ENCODE measurements at regions not wholly inside any gene's neighbourhood (a gene's known extent, or its start where the extent isn't known, plus 50 kb on each side); places are given as distances from the start of the nearest gene placed in this dataset.

DNA sequence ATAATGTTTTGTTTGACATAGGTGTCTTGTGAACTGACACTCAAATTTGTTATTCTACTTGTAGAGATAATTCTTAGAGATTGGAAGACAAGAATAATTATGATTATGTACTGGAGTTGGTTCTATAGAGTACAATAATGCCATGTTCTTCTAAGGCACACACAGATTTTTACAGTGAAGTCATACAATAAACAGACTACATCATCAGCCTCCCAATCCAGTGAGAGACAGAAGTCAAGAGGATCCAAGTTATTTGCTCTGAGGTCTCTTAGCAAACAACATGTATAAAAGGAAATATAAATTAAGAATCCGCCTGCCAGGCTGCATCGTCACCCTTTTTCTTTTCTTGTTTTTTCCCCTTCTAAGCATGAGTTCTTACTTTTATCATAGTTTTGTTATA is 613.5 kb upstream of the SETBP1 start:
- Histone ChIP-seq H3K79me2 (ENCODE audit: control insufficient read depth, insufficient read depth, low read length, poor library complexity) (no peaks in the 10 kb centered on the region), H2AFZ (ENCODE audit: insufficient read depth, low read length, poor library complexity) (no peak overlapping the region), H3K27ac (ENCODE audit: low read depth, low read length) (no peak overlapping the region), H3K4me2 (ENCODE audit: low read length) (no peak overlapping the region), H3K18ac (ENCODE audit: low read length) (no peak overlapping the region), H2AK5ac (ENCODE audit: low read length) (no peak overlapping the region), H2BK120ac (ENCODE audit: insufficient read depth, low read length, poor library complexity) (no peak overlapping the region), H3K4me1 (ENCODE audit: control insufficient read depth in 1 of 2, insufficient read depth in 2 of 2, low read length in 2 of 2) (no peaks in the 10 kb centered on the region), H3K23ac (ENCODE audit: low read length) (no peak overlapping the region), H3K9ac (ENCODE audit: low read length) (no peak overlapping the region), H2BK5ac (ENCODE audit: low read depth, low read length, poor library complexity) (no peak overlapping the region), H3K27me3 (ENCODE audit: insufficient read depth, low read length) (no peaks in the 10 kb centered on the region), H4K12ac (ENCODE audit: low read depth, low read length) (no peak overlapping the region), H3K14ac (ENCODE audit: low read length) (no peak overlapping the region), H3K9me3 (ENCODE audit: insufficient read depth, low read depth, low read length) (no peaks in the 10 kb centered on the region), H3K4ac (ENCODE audit: low read depth, low read length) (no peak overlapping the region), H3K79me1 (ENCODE audit: low read length) (no peaks in the 10 kb centered on the region), H2BK12ac (ENCODE audit: low read length) (no peak overlapping the region), H4K8ac (ENCODE audit: low read depth, low read length) (no peak overlapping the region), H3K36me3 (ENCODE audit: control insufficient read depth in 1 of 2, insufficient read depth in 2 of 2, low read length in 2 of 2) (no peaks in the 10 kb centered on the region), H3K4me3 (ENCODE audit: low read depth, low read length) (no peak overlapping the region), H4K91ac (ENCODE audit: low read depth, low read length) (no peak overlapping the region)
- no CpG with 5 or more reads among the region's 2 CpGs for WGBS (ENCODE audit: extremely low coverage, insufficient coverage, insufficient read length)
- DNase-seq: no peak

DNA sequence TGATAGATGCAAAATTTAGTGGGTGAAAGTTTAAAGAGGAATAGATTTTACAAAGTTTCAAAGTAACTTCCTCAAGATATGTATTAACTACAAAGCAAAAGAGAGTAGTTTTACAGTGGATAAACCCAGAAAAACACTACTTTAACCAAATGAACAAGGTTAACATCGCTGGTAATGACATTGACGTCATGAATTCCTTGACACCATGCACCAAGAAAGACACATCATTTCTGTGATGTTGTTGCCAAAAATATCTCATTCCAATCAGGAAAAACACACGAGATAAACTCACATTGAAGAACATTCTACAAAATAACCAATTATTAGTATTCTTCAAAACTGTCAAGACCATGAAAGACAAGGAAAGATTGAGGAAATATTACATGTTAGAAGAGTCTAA is 605.6 kb upstream of the SETBP1 start:
- no peaks in the 10 kb centered on the region for H3K4me1 ChIP-seq (ENCODE audit: control insufficient read depth in 1 of 2, insufficient read depth in 2 of 2, low read length in 2 of 2)
- H4K12ac ChIP-seq (ENCODE audit: low read depth, low read length): no peak overlapping the region
- no peak overlapping the region for H3K4me3 ChIP-seq (ENCODE audit: low read depth, low read length)
- H2AK5ac ChIP-seq (ENCODE audit: low read length): no peak overlapping the region
- no peak overlapping the region for H2BK12ac ChIP-seq (ENCODE audit: low read length)
- no peaks in the 10 kb centered on the region for H3K79me2 ChIP-seq (ENCODE audit: control insufficient read depth, insufficient read depth, low read length, poor library complexity)
- no peak overlapping the region for H4K8ac ChIP-seq (ENCODE audit: low read depth, low read length)
- H3K79me1 ChIP-seq (ENCODE audit: low read length): no peaks in the 10 kb centered on the region
- no peak overlapping the region for H3K18ac ChIP-seq (ENCODE audit: low read length)
- no peak for DNase-seq
- H2BK5ac ChIP-seq (ENCODE audit: low read depth, low read length, poor library complexity): no peak overlapping the region
- H3K9me3 ChIP-seq (ENCODE audit: insufficient read depth, low read depth, low read length): no peaks in the 10 kb centered on the region
- H2AFZ ChIP-seq (ENCODE audit: insufficient read depth, low read length, poor library complexity): no peak overlapping the region
- no peak overlapping the region for H3K27ac ChIP-seq (ENCODE audit: low read depth, low read length)
- H3K27me3 ChIP-seq (ENCODE audit: insufficient read depth, low read length): no peaks in the 10 kb centered on the region
- H3K14ac ChIP-seq (ENCODE audit: low read length): no peak overlapping the region
- no peak overlapping the region for H3K9ac ChIP-seq (ENCODE audit: low read length)
- no peak overlapping the region for H3K23ac ChIP-seq (ENCODE audit: low read length)
- H2BK120ac ChIP-seq (ENCODE audit: insufficient read depth, low read length, poor library complexity): no peak overlapping the region
- no peak overlapping the region for H3K4me2 ChIP-seq (ENCODE audit: low read length)
- WGBS (ENCODE audit: extremely low coverage, insufficient coverage, insufficient read length): no CpG with 5 or more reads among the region's 3 CpGs
- no peak overlapping the region for H4K91ac ChIP-seq (ENCODE audit: low read depth, low read length)
- no peak overlapping the region for H3K4ac ChIP-seq (ENCODE audit: low read depth, low read length)
- no peaks in the 10 kb centered on the region for H3K36me3 ChIP-seq (ENCODE audit: control insufficient read depth in 1 of 2, insufficient read depth in 2 of 2, low read length in 2 of 2)

DNA sequence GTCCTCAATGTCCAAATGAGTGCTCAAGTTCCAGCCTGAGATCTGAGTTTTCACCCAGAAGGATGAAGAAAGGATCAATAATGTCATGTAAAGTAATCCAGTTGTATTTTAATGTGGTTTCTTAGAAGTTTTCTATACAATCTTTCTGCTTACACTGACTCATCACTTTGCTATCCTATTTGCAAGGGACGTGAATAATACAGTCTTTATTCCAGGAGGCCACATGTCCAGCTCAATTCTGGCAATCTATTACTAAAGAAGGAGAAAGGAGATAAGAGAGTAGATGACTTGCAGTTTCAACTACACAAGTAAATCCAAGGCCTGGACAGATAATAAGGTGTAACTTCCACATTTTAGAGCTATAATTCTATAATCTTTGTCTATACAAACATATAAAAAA is 601.1 kb upstream of the SETBP1 start:
- DNase-seq: no peak
- Histone ChIP-seq H3K4me1 (ENCODE audit: control insufficient read depth in 1 of 2, insufficient read depth in 2 of 2, low read length in 2 of 2) (no peaks in the 10 kb centered on the region), H2BK5ac (ENCODE audit: low read depth, low read length, poor library complexity) (no peak overlapping the region), H3K4ac (ENCODE audit: low read depth, low read length) (no peak overlapping the region), H3K27ac (ENCODE audit: low read depth, low read length) (no peak overlapping the region), H3K36me3 (ENCODE audit: control insufficient read depth in 1 of 2, insufficient read depth in 2 of 2, low read length in 2 of 2) (no peaks in the 10 kb centered on the region), H3K79me2 (ENCODE audit: control insufficient read depth, insufficient read depth, low read length, poor library complexity) (no peaks in the 10 kb centered on the region), H3K4me2 (ENCODE audit: low read length) (no peak overlapping the region), H3K4me3 (ENCODE audit: low read depth, low read length) (no peak overlapping the region), H2AK5ac (ENCODE audit: low read length) (no peak overlapping the region), H2BK120ac (ENCODE audit: insufficient read depth, low read length, poor library complexity) (no peak overlapping the region), H3K9ac (ENCODE audit: low read length) (no peak overlapping the region), H3K14ac (ENCODE audit: low read length) (no peak overlapping the region), H4K12ac (ENCODE audit: low read depth, low read length) (no peak overlapping the region), H4K8ac (ENCODE audit: low read depth, low read length) (no peak overlapping the region), H2BK12ac (ENCODE audit: low read length) (no peak overlapping the region), H3K79me1 (ENCODE audit: low read length) (no peaks in the 10 kb centered on the region), H4K91ac (ENCODE audit: low read depth, low read length) (no peak overlapping the region), H3K9me3 (ENCODE audit: insufficient read depth, low read depth, low read length) (no peaks in the 10 kb centered on the region), H3K27me3 (ENCODE audit: insufficient read depth, low read length) (no peaks in the 10 kb centered on the region), H2AFZ (ENCODE audit: insufficient read depth, low read length, poor library complexity) (no peak overlapping the region), H3K18ac (ENCODE audit: low read length) (no peak overlapping the region), H3K23ac (ENCODE audit: low read length) (no peak overlapping the region)
- no CpG with 5 or more reads among the region's 1 CpG for WGBS (ENCODE audit: extremely low coverage, insufficient coverage, insufficient read length)

DNA sequence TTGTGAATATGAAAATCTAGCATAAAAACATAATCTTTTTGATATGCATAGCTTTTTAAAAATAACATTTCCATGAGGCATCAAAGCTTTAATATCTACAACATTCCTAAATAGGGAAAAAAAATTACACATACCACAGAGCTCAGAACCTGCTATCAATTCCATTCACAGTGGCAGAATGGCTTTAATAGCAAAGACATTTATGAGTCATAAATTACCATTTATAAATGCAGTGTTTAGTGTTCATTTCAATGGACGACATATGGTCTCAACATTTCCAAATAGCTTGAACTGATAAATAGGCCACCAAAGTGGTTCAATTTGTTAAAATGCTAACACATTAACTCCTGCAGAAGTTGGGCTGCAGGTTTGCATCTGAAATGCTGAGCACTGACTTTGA is 600.6 kb upstream of the SETBP1 start:
- no peak overlapping the region for H2AFZ ChIP-seq (ENCODE audit: insufficient read depth, low read length, poor library complexity)
- H2BK120ac ChIP-seq (ENCODE audit: insufficient read depth, low read length, poor library complexity): no peak overlapping the region
- H4K12ac ChIP-seq (ENCODE audit: low read depth, low read length): no peak overlapping the region
- H3K79me1 ChIP-seq (ENCODE audit: low read length): no peaks in the 10 kb centered on the region
- no CpG with 5 or more reads among the region's 1 CpG for WGBS (ENCODE audit: extremely low coverage, insufficient coverage, insufficient read length)
- no peak overlapping the region for H3K4me2 ChIP-seq (ENCODE audit: low read length)
- H3K4ac ChIP-seq (ENCODE audit: low read depth, low read length): no peak overlapping the region
- no peak overlapping the region for H4K8ac ChIP-seq (ENCODE audit: low read depth, low read length)
- no peak overlapping the region for H2BK12ac ChIP-seq (ENCODE audit: low read length)
- H2BK5ac ChIP-seq (ENCODE audit: low read depth, low read length, poor library complexity): no peak overlapping the region
- no peaks in the 10 kb centered on the region for H3K4me1 ChIP-seq (ENCODE audit: control insufficient read depth in 1 of 2, insufficient read depth in 2 of 2, low read length in 2 of 2)
- no peak overlapping the region for H4K91ac ChIP-seq (ENCODE audit: low read depth, low read length)
- H3K9ac ChIP-seq (ENCODE audit: low read length): no peak overlapping the region
- H3K27me3 ChIP-seq (ENCODE audit: insufficient read depth, low read length): no peaks in the 10 kb centered on the region
- H2AK5ac ChIP-seq (ENCODE audit: low read length): no peak overlapping the region
- no peaks in the 10 kb centered on the region for H3K79me2 ChIP-seq (ENCODE audit: control insufficient read depth, insufficient read depth, low read length, poor library complexity)
- H3K18ac ChIP-seq (ENCODE audit: low read length): no peak overlapping the region
- H3K4me3 ChIP-seq (ENCODE audit: low read depth, low read length): no peak overlapping the region
- no peak for DNase-seq
- H3K9me3 ChIP-seq (ENCODE audit: insufficient read depth, low read depth, low read length): no peaks in the 10 kb centered on the region
- H3K36me3 ChIP-seq (ENCODE audit: control insufficient read depth in 1 of 2, insufficient read depth in 2 of 2, low read length in 2 of 2): no peaks in the 10 kb centered on the region
- no peak overlapping the region for H3K23ac ChIP-seq (ENCODE audit: low read length)
- H3K27ac ChIP-seq (ENCODE audit: low read depth, low read length): no peak overlapping the region
- no peak overlapping the region for H3K14ac ChIP-seq (ENCODE audit: low read length)

Measured in trophoblast cell (in vitro differentiated cells and primary cell).